ENCODE measurements at regions not wholly inside any gene's neighbourhood (a gene's known extent, or its start where the extent isn't known, plus 50 kb on each side); places are given as distances from the start of the nearest gene placed in this dataset.
A peak's percentile ranks its signal among the peaks of the same experiment; 100 is the strongest.

- TF ChIP-seq ZNF281 (CRISPR knock-in tag; IDR thresholded peaks at IDR 0.05) (no peak), ARID4B (CRISPR knock-in tag; IDR thresholded peaks at IDR 0.05; ENCODE audit: borderline replicate concordance) (peak; percentile 57; the same call in 1 of the 2 replicates), RORB (CRISPR knock-in tag; IDR thresholded peaks at IDR 0.05) (no peak), ATF3 (CRISPR knock-in tag; conservative IDR thresholded peaks at IDR 0.05) (no peak), FOXP4 (CRISPR knock-in tag; IDR thresholded peaks at IDR 0.05) (peak; percentile 73; the same call in 1 of the 2 replicates), JAZF1 (CRISPR knock-in tag; IDR thresholded peaks at IDR 0.05) (no peak), MXD4 (CRISPR knock-in tag; IDR thresholded peaks at IDR 0.05; ENCODE audit: borderline replicate concordance) (no peak), CDX4 (CRISPR knock-in tag; IDR thresholded peaks at IDR 0.05; ENCODE audit: borderline replicate concordance) (no peak), AFF4 (CRISPR knock-in tag; IDR thresholded peaks at IDR 0.05; ENCODE audit: borderline replicate concordance) (no peak; the same call in 1 of the 2 replicates), TCF7 (CRISPR knock-in tag; IDR thresholded peaks at IDR 0.05; ENCODE audit: low read depth) (no peak), ZNF317 (CRISPR knock-in tag; IDR thresholded peaks at IDR 0.05; ENCODE audit: borderline replicate concordance, low read depth) (0 out of 2 replicates have a peak, but pooled peaks have one; percentile 14), TEAD1 (CRISPR knock-in tag; IDR thresholded peaks at IDR 0.05) (peak; percentile 52; the same call in 1 of the 2 replicates), IRF1 (CRISPR knock-in tag; IDR thresholded peaks at IDR 0.05) (peak; percentile 78; the same call in 1 of the 2 replicates), FOXJ3 (CRISPR knock-in tag; IDR thresholded peaks at IDR 0.05; ENCODE audit: borderline replicate concordance) (no peak), PRRX2 (CRISPR knock-in tag; IDR thresholded peaks at IDR 0.05) (no peak), USF2 (CRISPR knock-in tag; IDR thresholded peaks at IDR 0.05) (peak; percentile 95), NFE2L1 (CRISPR knock-in tag; IDR thresholded peaks at IDR 0.05) (peak; percentile 70; the same call in 1 of the 2 replicates), ZNF263 (CRISPR knock-in tag; IDR thresholded peaks at IDR 0.05; ENCODE audit: low read depth) (peak; percentile 42; the same call in 1 of the 2 replicates), NR1H2 (CRISPR knock-in tag; IDR thresholded peaks at IDR 0.05) (no peak), SOX15 (CRISPR knock-in tag; IDR thresholded peaks at IDR 0.05) (no peak), MYBL2 (CRISPR knock-in tag; IDR thresholded peaks at IDR 0.05) (peak; percentile 61; the same call in 1 of the 2 replicates), ELF4 (CRISPR knock-in tag; IDR thresholded peaks at IDR 0.05; ENCODE audit: low read depth) (no peak)
Measured at GRCh38 chr15:98548139-98548971, 100.0 kb upstream of the IGF1R start (continued).

Data from WTC11 (cell line).